Panc1 (cell line): ENCODE measurements at regions not wholly inside any gene's neighbourhood (a gene's known extent, or its start where the extent isn't known, plus 50 kb on each side); places are given as distances from the start of the nearest gene placed in this dataset.

ENCODE experiments used
- ATAC-seq: fragments of 200-7000 bp; cut with Tn5 transposase; 2 replicates; pipeline ENCODE4 v1.9.1; 2020; ENCODE audit warnings: mild to moderate bottlenecking, moderate library complexity
- BruUV-seq: library from RNA; stranded (reverse); fragments of 400-500 nt; replicated peaks from 2 replicates; lab custom pipeline; 2021; lab: Mats Ljungman, UMichigan
- CTCF ChIA-PET: fragments of 300-600 bp; sonication (Branson Sonifier 250); formaldehyde crosslinking; loops from one replicate; lab custom pipeline; 2022; ENCODE audit warnings: antibody characterized with exemption; lab: Charles Lee
- POLR2A ChIA-PET: fragments of 300-600 bp; sonication (Branson Sonifier 250); formaldehyde crosslinking; loops from one replicate; lab custom pipeline; 2022; ENCODE audit warnings: antibody characterized with exemption; lab: Charles Lee
- DNase-seq: peaks from one replicate; pipeline ENCODE4 v3.0.0-alpha.2; 2010; ENCODE audit warnings: low read depth, low spot score
- H3K27ac ChIP-seq: 2 replicates; pipeline ENCODE4 v1.5.1; 2011; ENCODE audit warnings: mild to moderate bottlenecking, low read length, inconsistent platforms
- H3K27me3 ChIP-seq: fragments of 200-500 bp; sonication (Bioruptor generic); 2 replicates; pipeline ENCODE4 v1.6.0; 2014; ENCODE audit warnings: low read length, inconsistent platforms; ENCODE audit not compliant: control insufficient read depth, insufficient read depth
- H3K36me3 ChIP-seq: fragments of 200-500 bp; sonication (Bioruptor generic); 2 replicates; pipeline ENCODE4 v1.5.1; 2014; ENCODE audit warnings: inconsistent platforms, mild to moderate bottlenecking, low read length, moderate library complexity; ENCODE audit not compliant: control insufficient read depth, insufficient read depth
- H3K4me1 ChIP-seq: 2 replicates; pipeline ENCODE4 v1.5.1; 2011; ENCODE audit warnings: inconsistent platforms, mild to moderate bottlenecking, low read length, moderate library complexity; ENCODE audit not compliant: control insufficient read depth, insufficient read depth
- H3K4me3 ChIP-seq, 2 experiments: 2 replicates each; pipeline ENCODE4 v1.5.1; 2011 to 2012; ENCODE audit warnings: low read depth in 2 of 2, low read length in 2 of 2, mild to moderate bottlenecking in 2 of 2, inconsistent platforms in 1 of 2, moderate library complexity in 1 of 2
- H3K9me3 ChIP-seq: fragments of 200-500 bp; sonication (Bioruptor generic); 2 replicates; pipeline ENCODE4 v1.5.1; 2014; ENCODE audit warnings: low read depth, mild to moderate bottlenecking, inconsistent platforms, low read length, moderate library complexity; ENCODE audit not compliant: control insufficient read depth, insufficient read depth
- POLR2AphosphoS5 ChIP-seq: IDR thresholded peaks from 2 replicates; pipeline ENCODE4 v1.6.1; 2012; ENCODE audit warnings: mild to moderate bottlenecking, low read depth, low read length, moderate library complexity
- SIN3A ChIP-seq: IDR thresholded peaks from 2 replicates; pipeline ENCODE4 v1.6.1; 2012; ENCODE audit warnings: low read depth, mild to moderate bottlenecking, low read length, moderate library complexity, borderline replicate concordance; ENCODE audit not compliant: insufficient read depth
- TCF7L2 ChIP-seq: IDR thresholded peaks from 2 replicates; pipeline ENCODE4 v1.6.1; 2011; ENCODE audit warnings: mild to moderate bottlenecking, low read depth, low read length, inconsistent platforms
- in situ Hi-C: cut with HindIII; loops from 2 replicates; pipeline ENCODE4 v1.10.0; 2016; ENCODE audit warnings: low sequenced_read_pairs, low pct_unique_long_range_greater_than_20kb
- intact Hi-C: fragments of 100-400 bp; cut with micrococcal nuclease; formaldehyde crosslinking; loops from one replicate; pipeline ENCODE4 v1.10.0; 2022; ENCODE audit not compliant: unreplicated experiment
- TF ChIP-seq, protein P1 (sequence below): fragments of 450-650 bp; IDR thresholded peaks from 2 replicates; pipeline ENCODE4 v1.5.1; 2017; ENCODE audit warnings: mild to moderate bottlenecking
- TF ChIP-seq, protein P2 (sequence below), 2 experiments: IDR thresholded peaks; 2 replicates each; pipeline ENCODE4 v1.6.1; 2011 to 2012; ENCODE audit warnings: low read depth in 2 of 2, control low read depth in 1 of 2, low read length in 1 of 2, mild to moderate bottlenecking in 1 of 2, moderate library complexity in 1 of 2; ENCODE audit not compliant: insufficient read depth in 1 of 2

- ChIA-PET CTCF (no interaction called here), POLR2A (no interaction called here)
- no peak for TF ChIP-seq SIN3A
- TF ChIP-seq TCF7L2: no peak
- Histone ChIP-seq H3K36me3 (no peaks in the 10 kb centered on the region), H3K4me1 (no peaks in the 10 kb centered on the region), H3K4me3 (no peak overlapping the region), H3K9me3 (no peaks in the 10 kb centered on the region), H3K27me3 (no peaks in the 10 kb centered on the region; the same call in 1 of the 2 replicates), H3K27ac (no peak overlapping the region)
- in situ Hi-C loops (no loop called here), intact Hi-C loops (no loop called here)
- DNase-seq: no peak
- no TSS peak for BruUV-seq
- no peak for ATAC-seq
Observed at GRCh38 chr13:111467111-111467890, 146.9 kb downstream of the TEX29 start.

DNA sequence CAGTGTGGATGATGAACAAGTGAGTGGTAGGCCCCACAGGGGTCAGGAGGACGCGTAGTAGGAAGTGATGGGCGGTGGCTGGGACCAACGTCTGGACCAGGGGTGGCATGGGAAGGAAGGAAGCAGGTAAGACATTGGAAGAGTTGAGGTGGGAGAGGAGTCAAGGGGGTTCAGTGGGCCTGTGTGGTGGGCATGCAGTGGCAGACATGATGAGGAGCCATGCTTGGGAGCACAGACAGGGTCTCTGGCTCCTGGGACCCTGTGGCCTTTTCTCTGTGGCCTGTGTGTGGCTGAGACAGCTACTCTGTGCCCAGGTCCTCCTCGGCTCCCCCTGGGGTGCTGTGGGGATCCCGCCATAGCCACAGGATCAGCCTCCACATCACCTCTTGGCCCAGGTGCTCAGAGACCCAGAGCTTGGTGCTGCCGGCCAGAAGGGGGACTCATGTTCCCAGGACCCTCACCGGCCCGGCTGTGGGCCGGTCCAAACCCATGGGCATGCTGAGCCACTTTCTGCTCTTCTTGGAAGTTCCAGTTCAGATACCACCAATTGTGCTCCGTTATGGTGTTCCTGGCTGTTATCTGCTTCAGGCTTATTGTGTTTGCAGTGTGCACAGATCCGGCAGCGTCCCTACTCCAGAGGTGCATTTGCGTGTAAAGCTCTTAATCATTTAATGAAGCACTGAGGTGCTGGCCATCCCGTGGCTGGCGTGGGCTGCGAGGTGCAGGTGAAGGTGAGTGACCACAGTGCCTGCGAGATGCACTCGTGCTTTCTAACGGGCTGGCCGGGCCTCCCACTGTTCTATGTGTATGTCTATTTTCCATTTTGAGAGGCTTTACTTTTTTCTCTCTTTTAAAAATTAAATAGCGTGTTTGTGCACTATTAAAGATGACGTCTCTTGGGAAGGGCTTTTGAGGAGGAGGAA is 147.9 kb downstream of the TEX29 start:
- Histone ChIP-seq H3K4me1 (no peaks in the 10 kb centered on the region), H3K36me3 (no peaks in the 10 kb centered on the region), H3K4me3 (no peak overlapping the region), H3K27me3 (no peaks in the 10 kb centered on the region; the same call in 1 of the 2 replicates), H3K9me3 (no peaks in the 10 kb centered on the region), H3K27ac (no peak overlapping the region)
- CTCF ChIA-PET: no interaction called here
- in situ Hi-C loops: no loop called here
- TF ChIP-seq TCF7L2 (no peak), SIN3A (no peak), POLR2AphosphoS5 (no peak)
- TF ChIP-seq, protein P1, sequence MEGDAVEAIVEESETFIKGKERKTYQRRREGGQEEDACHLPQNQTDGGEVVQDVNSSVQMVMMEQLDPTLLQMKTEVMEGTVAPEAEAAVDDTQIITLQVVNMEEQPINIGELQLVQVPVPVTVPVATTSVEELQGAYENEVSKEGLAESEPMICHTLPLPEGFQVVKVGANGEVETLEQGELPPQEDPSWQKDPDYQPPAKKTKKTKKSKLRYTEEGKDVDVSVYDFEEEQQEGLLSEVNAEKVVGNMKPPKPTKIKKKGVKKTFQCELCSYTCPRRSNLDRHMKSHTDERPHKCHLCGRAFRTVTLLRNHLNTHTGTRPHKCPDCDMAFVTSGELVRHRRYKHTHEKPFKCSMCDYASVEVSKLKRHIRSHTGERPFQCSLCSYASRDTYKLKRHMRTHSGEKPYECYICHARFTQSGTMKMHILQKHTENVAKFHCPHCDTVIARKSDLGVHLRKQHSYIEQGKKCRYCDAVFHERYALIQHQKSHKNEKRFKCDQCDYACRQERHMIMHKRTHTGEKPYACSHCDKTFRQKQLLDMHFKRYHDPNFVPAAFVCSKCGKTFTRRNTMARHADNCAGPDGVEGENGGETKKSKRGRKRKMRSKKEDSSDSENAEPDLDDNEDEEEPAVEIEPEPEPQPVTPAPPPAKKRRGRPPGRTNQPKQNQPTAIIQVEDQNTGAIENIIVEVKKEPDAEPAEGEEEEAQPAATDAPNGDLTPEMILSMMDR: no peak
- TF ChIP-seq, protein P2, sequence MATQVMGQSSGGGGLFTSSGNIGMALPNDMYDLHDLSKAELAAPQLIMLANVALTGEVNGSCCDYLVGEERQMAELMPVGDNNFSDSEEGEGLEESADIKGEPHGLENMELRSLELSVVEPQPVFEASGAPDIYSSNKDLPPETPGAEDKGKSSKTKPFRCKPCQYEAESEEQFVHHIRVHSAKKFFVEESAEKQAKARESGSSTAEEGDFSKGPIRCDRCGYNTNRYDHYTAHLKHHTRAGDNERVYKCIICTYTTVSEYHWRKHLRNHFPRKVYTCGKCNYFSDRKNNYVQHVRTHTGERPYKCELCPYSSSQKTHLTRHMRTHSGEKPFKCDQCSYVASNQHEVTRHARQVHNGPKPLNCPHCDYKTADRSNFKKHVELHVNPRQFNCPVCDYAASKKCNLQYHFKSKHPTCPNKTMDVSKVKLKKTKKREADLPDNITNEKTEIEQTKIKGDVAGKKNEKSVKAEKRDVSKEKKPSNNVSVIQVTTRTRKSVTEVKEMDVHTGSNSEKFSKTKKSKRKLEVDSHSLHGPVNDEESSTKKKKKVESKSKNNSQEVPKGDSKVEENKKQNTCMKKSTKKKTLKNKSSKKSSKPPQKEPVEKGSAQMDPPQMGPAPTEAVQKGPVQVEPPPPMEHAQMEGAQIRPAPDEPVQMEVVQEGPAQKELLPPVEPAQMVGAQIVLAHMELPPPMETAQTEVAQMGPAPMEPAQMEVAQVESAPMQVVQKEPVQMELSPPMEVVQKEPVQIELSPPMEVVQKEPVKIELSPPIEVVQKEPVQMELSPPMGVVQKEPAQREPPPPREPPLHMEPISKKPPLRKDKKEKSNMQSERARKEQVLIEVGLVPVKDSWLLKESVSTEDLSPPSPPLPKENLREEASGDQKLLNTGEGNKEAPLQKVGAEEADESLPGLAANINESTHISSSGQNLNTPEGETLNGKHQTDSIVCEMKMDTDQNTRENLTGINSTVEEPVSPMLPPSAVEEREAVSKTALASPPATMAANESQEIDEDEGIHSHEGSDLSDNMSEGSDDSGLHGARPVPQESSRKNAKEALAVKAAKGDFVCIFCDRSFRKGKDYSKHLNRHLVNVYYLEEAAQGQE (IDR thresholded peaks at IDR 0.05; ENCODE audit: insufficient read depth in 1 of 2, low read depth in 2 of 2, low read length in 1 of 2): no peak
- intact Hi-C loops: no loop called here
- DNase-seq (no peak), ATAC-seq (no peak)
- BruUV-seq: no TSS peak
- POLR2A ChIA-PET: no interaction called here
